H1 (cell line): ENCODE measurements at regions not wholly inside any gene's neighbourhood (a gene's known extent, or its start where the extent isn't known, plus 50 kb on each side); places are given as distances from the start of the nearest gene placed in this dataset.
"Not testable (repeated sequence)": the region's sequence is repeated elsewhere in the genome, so short reads cannot be mapped to it uniquely, and the experiment has no call there.

ENCODE experiments used
- BRCA1 ChIP-seq: IDR thresholded peaks from 2 replicates; pipeline ENCODE4 v1.6.1; 2012; ENCODE audit warnings: low read depth, low read length, improper control_type of control experiment
- CHD1 ChIP-seq: IDR thresholded peaks from 2 replicates; pipeline ENCODE4 v1.6.1; 2012; ENCODE audit warnings: low read depth, low read length, improper control_type of control experiment
- CTCF ChIP-seq, 3 experiments: IDR thresholded peaks; 1 replicate in 2 of 3; 2 replicates in 1 of 3; pipeline versions ENCODE4 v1.5.1 to v1.6.1; 2011; ENCODE audit warnings: low read length in 3 of 3, mild to moderate bottlenecking in 3 of 3, inconsistent platforms in 2 of 3, low read depth in 1 of 3, moderate library complexity in 1 of 3; ENCODE audit not compliant: insufficient read depth in 1 of 3; ENCODE audit errors: control extremely low read depth in 1 of 3
- EP300 ChIP-seq, 2 experiments: IDR thresholded peaks; 1 replicate in 1 of 2; 2 replicates in 1 of 2; pipeline ENCODE4 v1.6.1; 2011 to 2012; ENCODE audit warnings: low read depth in 2 of 2, low read length in 2 of 2, mild to moderate bottlenecking in 2 of 2, borderline replicate concordance in 1 of 2, inconsistent platforms in 1 of 2, moderate library complexity in 1 of 2
- POLR2AphosphoS5 ChIP-seq: IDR thresholded peaks from 2 replicates; pipeline ENCODE4 v1.6.1; 2011; ENCODE audit warnings: low read depth, low read length
- SP4 ChIP-seq: IDR thresholded peaks from 2 replicates; pipeline ENCODE4 v1.6.1; 2012; ENCODE audit warnings: low read length, inconsistent platforms

GRCh38 chr21:9919446-9919845 is 601.9 kb upstream of the TPTE start:
- not testable (repeated sequence) for TF ChIP-seq CHD1; SP4; CTCF (IDR thresholded peaks at IDR 0.05; ENCODE audit: control extremely low read depth in 1 of 3, insufficient read depth in 1 of 3, low read depth in 1 of 3, low read length in 3 of 3); POLR2AphosphoS5; BRCA1; EP300 (IDR thresholded peaks at IDR 0.05; ENCODE audit: borderline replicate concordance in 1 of 2, low read depth in 2 of 2, low read length in 2 of 2)
